ENCODE measurements at regions not wholly inside any gene's neighbourhood (a gene's known extent, or its start where the extent isn't known, plus 50 kb on each side); places are given as distances from the start of the nearest gene placed in this dataset.
A peak's percentile ranks its signal among the peaks of the same experiment; 100 is the strongest.
"Not testable (repeated sequence)": the region's sequence is repeated elsewhere in the genome, so short reads cannot be mapped to it uniquely, and the experiment has no call there.

- not testable (repeated sequence) for DNase-seq (ENCODE audit: low read depth)
These were observed 114.4 kb upstream of the ZNF469 start for GRCh38 chr16:88268186-88268970.

- DNase-seq (ENCODE audit: low read depth), result not testable (repeated sequence)
These were observed 112.5 kb upstream of the ZNF469 start for GRCh38 chr16:88270171-88270790.

GRCh38 chr16:88271296-88271695 is 111.5 kb upstream of the ZNF469 start:
- not testable (repeated sequence) for DNase-seq (ENCODE audit: low read depth)

- DNase-seq (ENCODE audit: low read depth), result not testable (repeated sequence)
These were observed 111.0 kb upstream of the ZNF469 start for GRCh38 chr16:88271776-88272175.

GRCh38 chr16:88272437-88272836 is 110.3 kb upstream of the ZNF469 start:
- DNase-seq (ENCODE audit: low read depth), result not testable (repeated sequence)

GRCh38 chr16:88274126-88274750 is 108.5 kb upstream of the ZNF469 start:
- peak; percentile 54 for DNase-seq (ENCODE audit: low read depth)

GRCh38 chr16:88274847-88275246 is 107.9 kb upstream of the ZNF469 start:
- no peak for DNase-seq (ENCODE audit: low read depth)

DNA sequence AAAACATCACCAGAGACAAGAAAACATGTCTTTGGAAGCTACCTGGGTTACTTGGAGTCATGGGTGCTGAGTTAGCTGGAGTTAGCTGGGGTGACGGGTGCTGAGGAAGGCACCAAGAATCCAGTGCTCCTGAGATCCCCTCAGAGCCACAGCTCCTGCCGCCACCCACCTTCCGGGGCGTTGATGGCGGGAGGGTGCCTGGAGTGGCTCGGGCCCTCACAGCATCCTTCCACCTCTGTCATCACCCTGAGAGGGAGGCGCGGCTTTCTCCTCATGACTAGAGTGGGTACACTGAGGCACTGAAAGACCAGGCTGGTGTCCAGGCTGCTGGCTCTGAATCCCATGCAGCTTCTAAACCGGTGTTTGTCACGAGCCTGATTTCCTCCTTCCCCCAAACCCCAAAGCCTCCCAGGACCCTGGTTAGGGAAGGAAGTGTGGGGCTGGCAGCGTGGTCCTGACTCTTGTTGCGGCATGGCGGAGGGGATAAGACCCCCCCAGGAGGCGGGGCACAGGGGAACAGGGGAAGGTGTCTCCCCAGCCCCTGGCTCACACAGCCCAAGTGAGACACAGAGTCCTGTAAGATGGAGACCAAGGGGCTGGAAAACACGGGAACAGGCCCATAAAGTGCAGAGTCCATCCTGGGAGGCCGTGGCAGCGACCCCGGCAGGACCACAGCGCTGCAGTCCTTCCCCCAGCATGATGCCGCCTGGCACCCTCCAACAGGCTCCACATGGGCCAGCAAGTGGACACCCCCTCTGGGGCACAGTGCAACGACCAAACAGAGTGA is 107.2 kb upstream of the ZNF469 start:
- not testable (repeated sequence) for DNase-seq (ENCODE audit: low read depth)

- DNase-seq (ENCODE audit: low read depth), result not testable (repeated sequence)
These were observed 106.6 kb upstream of the ZNF469 start for GRCh38 chr16:88276123-88276588.

DNA sequence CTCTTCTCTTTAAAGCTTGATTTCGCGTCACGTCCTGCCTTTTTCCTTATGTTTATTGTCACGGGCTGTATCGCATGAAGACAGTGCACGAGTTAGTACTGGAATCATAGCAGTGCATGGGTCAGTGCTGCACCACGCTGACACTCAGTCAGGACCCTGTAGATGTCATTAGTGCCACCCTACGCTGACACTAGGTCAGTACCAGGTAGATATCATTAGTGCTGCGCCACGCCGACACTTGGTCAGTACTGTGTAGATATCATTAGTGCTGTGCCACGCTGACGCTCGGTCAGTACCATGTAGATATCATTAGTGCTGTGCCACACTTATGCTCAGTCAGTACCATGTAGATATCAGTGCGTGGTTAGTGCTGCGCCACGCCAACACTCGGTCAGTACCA is 106.2 kb upstream of the ZNF469 start:
- no peak for DNase-seq (ENCODE audit: low read depth)

DNA sequence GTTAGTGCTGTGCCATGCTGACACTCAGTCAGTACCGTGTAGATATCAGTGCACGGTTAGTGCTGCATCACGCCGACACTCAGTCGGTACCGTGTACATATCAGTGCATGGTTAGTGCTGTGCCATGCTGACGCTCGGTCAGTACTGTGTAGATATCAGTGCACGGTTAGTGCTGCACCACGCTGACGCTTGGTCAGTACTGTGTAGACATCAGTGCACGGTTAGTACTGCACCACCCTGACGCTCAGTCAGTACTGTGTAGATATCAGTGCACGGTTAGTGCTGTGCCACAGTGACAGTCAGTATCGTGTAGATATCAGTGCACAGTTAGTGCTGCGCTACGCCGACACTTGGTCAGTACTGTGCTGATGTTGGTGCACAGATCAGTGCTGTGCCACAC is 102.8 kb upstream of the ZNF469 start:
- DNase-seq (ENCODE audit: low read depth), result no peak

GRCh38 chr16:88281858-88282563 is 100.7 kb upstream of the ZNF469 start:
- no peak for DNase-seq (ENCODE audit: low read depth)

GRCh38 chr16:88282564-88283395 is 100.0 kb upstream of the ZNF469 start:
- no peak for DNase-seq (ENCODE audit: low read depth)

DNA sequence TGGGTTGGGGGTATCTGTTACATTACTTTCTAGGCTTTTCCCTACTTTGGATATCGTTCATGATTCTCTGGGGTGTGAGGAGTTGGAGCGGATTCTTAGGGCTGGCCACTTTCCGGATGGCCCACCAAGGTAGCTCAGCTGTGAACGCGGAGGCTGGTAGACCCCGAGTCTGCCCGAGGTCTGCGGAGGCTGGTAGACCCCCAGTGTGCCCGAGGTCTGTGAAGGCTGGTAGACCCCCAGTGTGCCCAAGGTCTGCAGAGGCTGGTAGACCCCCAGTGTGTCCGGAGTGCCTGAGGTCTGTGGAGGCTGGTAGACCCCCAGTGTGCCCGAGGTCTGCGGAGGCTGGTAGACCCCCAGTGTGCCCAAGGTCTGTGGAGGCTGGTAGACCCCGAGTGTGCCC is 99.2 kb upstream of the ZNF469 start:
- no peak for DNase-seq (ENCODE audit: low read depth)

DNA sequence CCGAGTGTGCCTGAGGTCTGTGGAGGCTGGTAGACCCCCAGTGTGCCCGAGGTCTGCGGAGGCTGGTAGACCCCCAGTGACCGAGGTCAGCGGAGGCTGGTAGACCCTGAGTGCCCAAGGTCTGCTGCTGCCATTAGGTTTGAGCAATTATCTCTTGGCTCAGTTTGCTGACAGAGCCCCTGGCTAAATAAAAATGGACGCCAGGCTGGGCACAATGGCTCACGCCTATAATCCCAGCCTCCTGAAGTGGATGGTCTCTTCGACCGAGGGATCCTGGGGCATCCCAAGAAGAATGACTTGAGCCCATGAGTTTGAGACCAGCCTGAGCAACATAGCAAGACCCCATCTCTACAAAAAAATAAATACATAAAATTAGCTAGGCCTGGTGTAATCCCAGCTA is 98.7 kb upstream of the ZNF469 start:
- no peak for DNase-seq (ENCODE audit: low read depth)

DNA sequence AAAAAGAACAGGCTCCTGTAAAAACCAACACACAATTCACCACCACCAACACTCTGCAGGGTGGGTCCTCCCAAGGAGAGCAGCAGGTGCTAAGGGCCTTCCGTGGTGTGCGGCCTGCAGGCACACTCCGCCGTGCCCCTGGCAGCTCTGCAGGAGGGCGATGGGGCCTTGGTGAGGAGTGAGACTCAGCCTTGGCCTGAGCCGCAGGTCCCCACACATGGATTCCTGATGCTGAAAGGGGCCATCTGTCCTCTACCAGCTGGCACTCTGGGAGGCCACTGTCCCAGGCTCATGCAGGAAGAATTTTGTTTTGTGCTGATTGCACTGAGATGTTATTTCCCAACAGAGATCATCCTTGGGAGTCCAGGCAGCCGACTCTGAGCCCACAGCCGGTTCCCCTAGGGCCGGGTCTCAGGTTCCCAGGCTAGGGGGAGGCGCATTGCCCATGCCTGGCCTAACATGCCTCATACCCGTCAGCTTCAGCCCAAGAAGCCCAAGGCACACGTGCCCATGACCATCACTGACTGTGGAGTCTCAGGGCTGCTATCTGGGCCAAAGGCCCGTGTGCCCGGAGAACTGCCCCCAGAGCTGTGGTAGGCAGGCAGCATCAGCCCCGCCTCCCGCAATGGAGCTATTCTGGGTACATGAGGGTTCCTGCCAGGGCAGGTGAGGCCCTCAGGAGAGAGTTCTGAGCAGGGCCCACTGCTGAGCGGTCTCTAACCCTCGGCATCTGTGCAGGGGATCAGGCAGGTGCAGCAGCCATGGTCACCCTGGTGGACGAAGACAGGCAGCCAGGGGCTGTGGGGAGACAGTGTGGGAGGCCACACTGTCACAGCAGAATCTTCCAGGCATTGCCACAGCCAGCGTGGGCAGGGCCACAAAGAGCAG is 97.9 kb upstream of the ZNF469 start:
- no peak for DNase-seq (ENCODE audit: low read depth)

DNA sequence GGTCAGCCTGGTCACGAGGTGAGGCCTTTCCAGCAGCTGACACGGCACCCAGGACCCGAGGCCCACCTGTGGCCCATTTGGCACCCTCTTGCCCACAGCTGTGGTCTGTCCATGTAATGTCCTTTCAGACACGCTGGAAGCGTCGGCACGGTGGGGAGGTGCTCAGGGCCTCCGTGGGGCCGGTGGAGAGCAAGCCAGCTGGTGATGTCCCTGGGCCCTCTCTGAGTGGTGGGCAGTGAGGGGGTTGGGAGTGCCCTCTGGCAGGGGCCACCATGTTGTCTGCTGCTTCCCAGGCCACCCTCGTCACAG is 97.3 kb upstream of the ZNF469 start:
- no peak for DNase-seq (ENCODE audit: low read depth)

GRCh38 chr16:88286301-88286923 is 96.3 kb upstream of the ZNF469 start:
- no peak for DNase-seq (ENCODE audit: low read depth)

- no peak for DNase-seq (ENCODE audit: low read depth)
These were observed 95.5 kb upstream of the ZNF469 start for GRCh38 chr16:88287219-88287618.
